Adipocyte (in vitro differentiated cells): ENCODE measurements at regions not wholly inside any gene's neighbourhood (a gene's known extent, or its start where the extent isn't known, plus 50 kb on each side); places are given as distances from the start of the nearest gene placed in this dataset.
A peak's percentile ranks its signal among the peaks of the same experiment; 100 is the strongest.

Experiments used
- DNase-seq: peaks from one replicate; pipeline ENCODE4 v3.0.0-alpha.2; 2015; ENCODE audit warnings: low read depth
- H3K27me3 ChIP-seq: replicated peaks from 2 replicates; pipeline ENCODE4 v1.7.0; 2013; ENCODE audit warnings: mild to moderate bottlenecking, low read length, moderate library complexity; ENCODE audit not compliant: control insufficient read depth, insufficient read depth
- H3K36me3 ChIP-seq: 2 replicates; pipeline ENCODE4 v1.7.0; 2013; ENCODE audit warnings: low read length, mild to moderate bottlenecking, moderate library complexity; ENCODE audit not compliant: control insufficient read depth, insufficient read depth, severe bottlenecking
- H3K4me1 ChIP-seq: 2 replicates; pipeline ENCODE4 v1.7.0; 2013; ENCODE audit warnings: mild to moderate bottlenecking, low read length, moderate library complexity; ENCODE audit not compliant: control insufficient read depth, insufficient read depth
- H3K4me3 ChIP-seq: 2 replicates; pipeline ENCODE4 v1.7.0; 2013; ENCODE audit warnings: mild to moderate bottlenecking, low read length, moderate library complexity
- H3K9ac ChIP-seq: 2 replicates; pipeline ENCODE4 v1.7.0; 2013; ENCODE audit warnings: mild to moderate bottlenecking, low read length, moderate library complexity
- H3K9me3 ChIP-seq: 2 replicates; pipeline ENCODE4 v1.7.0; 2013; ENCODE audit warnings: mild to moderate bottlenecking, low read length, moderate library complexity; ENCODE audit not compliant: control insufficient read depth

- Histone ChIP-seq H3K27me3 (no peaks in the 10 kb centered on the region), H3K9ac (peak overlapping the region; percentile 65), H3K36me3 (no peaks in the 10 kb centered on the region), H3K4me3 (peak overlapping the region; percentile 52), H3K9me3 (no peaks in the 10 kb centered on the region), H3K4me1 (peaks cover 54% of the 10 kb centered on the region)
- no peak for DNase-seq
These were observed 182.4 kb upstream of the ARL4C start for GRCh38 chr2:234679301-234679740.

- no peaks in the 10 kb centered on the region for H3K9me3 ChIP-seq
- H3K27me3 ChIP-seq = no peaks in the 10 kb centered on the region
- peak overlapping the region; percentile 52 for H3K4me3 ChIP-seq
- no peaks in the 10 kb centered on the region for H3K36me3 ChIP-seq
- DNase-seq = peak; percentile 74
- peaks cover 60% of the 10 kb centered on the region for H3K4me1 ChIP-seq
- peak overlapping the region; percentile 65 for H3K9ac ChIP-seq
These were observed 181.8 kb upstream of the ARL4C start for GRCh38 chr2:234678711-234679110.

GRCh38 chr2:234677758-234678538 lies 181.1 kb upstream of the ARL4C start:
- H3K9ac ChIP-seq = no peak overlapping the region
- H3K4me3 ChIP-seq = no peak overlapping the region
- H3K36me3 ChIP-seq = no peaks in the 10 kb centered on the region
- peak; percentile 39 for DNase-seq
- peaks cover 62% of the 10 kb centered on the region for H3K4me1 ChIP-seq
- no peaks in the 10 kb centered on the region for H3K27me3 ChIP-seq
- H3K9me3 ChIP-seq = no peaks in the 10 kb centered on the region

- no peaks in the 10 kb centered on the region for H3K27me3 ChIP-seq
- no peaks in the 10 kb centered on the region for H3K36me3 ChIP-seq
- no peak overlapping the region for H3K4me3 ChIP-seq
- no peaks in the 10 kb centered on the region for H3K9me3 ChIP-seq
- no peak overlapping the region for H3K9ac ChIP-seq
- no peak for DNase-seq
- peaks cover 56% of the 10 kb centered on the region for H3K4me1 ChIP-seq
These were observed 180.0 kb upstream of the ARL4C start for GRCh38 chr2:234676783-234677450.

- no peak overlapping the region for H3K4me3 ChIP-seq
- no peak overlapping the region for H3K9ac ChIP-seq
- H3K4me1 ChIP-seq = peaks cover 55% of the 10 kb centered on the region
- no peak for DNase-seq
- no peaks in the 10 kb centered on the region for H3K9me3 ChIP-seq
- H3K36me3 ChIP-seq = no peaks in the 10 kb centered on the region
- no peaks in the 10 kb centered on the region for H3K27me3 ChIP-seq
These were observed 179.4 kb upstream of the ARL4C start for GRCh38 chr2:234676109-234676782.

- peaks cover 47% of the 10 kb centered on the region for H3K4me1 ChIP-seq
- no peaks in the 10 kb centered on the region for H3K9me3 ChIP-seq
- DNase-seq = peak; percentile 69
- H3K9ac ChIP-seq = peak overlapping the region; percentile 39
- H3K4me3 ChIP-seq = no peak overlapping the region
- H3K27me3 ChIP-seq = no peaks in the 10 kb centered on the region
- H3K36me3 ChIP-seq = no peaks in the 10 kb centered on the region
These were observed 177.9 kb upstream of the ARL4C start for GRCh38 chr2:234674781-234675201.

- Histone ChIP-seq H3K27me3 (no peaks in the 10 kb centered on the region), H3K36me3 (no peaks in the 10 kb centered on the region), H3K4me1 (peaks cover 42% of the 10 kb centered on the region), H3K9ac (peak overlapping the region; percentile 16), H3K4me3 (no peak overlapping the region), H3K9me3 (no peaks in the 10 kb centered on the region)
- DNase-seq = peak; percentile 21
These were observed 177.3 kb upstream of the ARL4C start for GRCh38 chr2:234673961-234674759.

GRCh38 chr2:234673501-234673900 lies 176.6 kb upstream of the ARL4C start:
- H3K9ac ChIP-seq = no peak overlapping the region
- H3K27me3 ChIP-seq = no peaks in the 10 kb centered on the region
- no peak for DNase-seq
- H3K9me3 ChIP-seq = no peaks in the 10 kb centered on the region
- H3K4me1 ChIP-seq = peaks cover 36% of the 10 kb centered on the region
- H3K4me3 ChIP-seq = no peak overlapping the region
- no peaks in the 10 kb centered on the region for H3K36me3 ChIP-seq

GRCh38 chr2:234672498-234673150 lies 175.7 kb upstream of the ARL4C start:
- no peaks in the 10 kb centered on the region for H3K27me3 ChIP-seq
- H3K36me3 ChIP-seq = no peaks in the 10 kb centered on the region
- peaks cover 27% of the 10 kb centered on the region for H3K4me1 ChIP-seq
- DNase-seq = no peak
- H3K9me3 ChIP-seq = no peaks in the 10 kb centered on the region
- no peak overlapping the region for H3K9ac ChIP-seq
- H3K4me3 ChIP-seq = no peak overlapping the region

- H3K36me3 ChIP-seq = no peaks in the 10 kb centered on the region
- no peaks in the 10 kb centered on the region for H3K27me3 ChIP-seq
- H3K4me1 ChIP-seq = peaks cover 25% of the 10 kb centered on the region
- DNase-seq = no peak
- H3K4me3 ChIP-seq = no peak overlapping the region
- no peaks in the 10 kb centered on the region for H3K9me3 ChIP-seq
- no peak overlapping the region for H3K9ac ChIP-seq
These were observed 174.8 kb upstream of the ARL4C start for GRCh38 chr2:234671716-234672115.
